GM18867 (cell line): ENCODE measurements at regions not wholly inside any gene's neighbourhood (a gene's known extent, or its start where the extent isn't known, plus 50 kb on each side); places are given as distances from the start of the nearest gene placed in this dataset.

Source experiments
- ATAC-seq: cut with Tn5 transposase; IDR thresholded peaks from one replicate; pipeline ENCODE4 v1.9.1; 2021; ENCODE audit warnings: mild to moderate bottlenecking, moderate library complexity; ENCODE audit not compliant: unreplicated experiment

- no peak for ATAC-seq
Observed at GRCh38 chr4:189062047-189062820, 878.4 kb upstream of the FRG1 start.

GRCh38 chr4:189069772-189070171, 870.9 kb upstream of the FRG1 start:
- no peak for ATAC-seq

- no peak for ATAC-seq
Observed at GRCh38 chr4:189071241-189071640, 869.4 kb upstream of the FRG1 start.

- no peak for ATAC-seq
Observed at GRCh38 chr4:189073739-189074138, 866.9 kb upstream of the FRG1 start.

- ATAC-seq: no peak
Observed at GRCh38 chr4:189081826-189082225, 858.8 kb upstream of the FRG1 start.

GRCh38 chr4:189083769-189084168, 856.9 kb upstream of the FRG1 start:
- no peak for ATAC-seq

- no peak for ATAC-seq
Observed at GRCh38 chr4:189084671-189085070, 856.0 kb upstream of the FRG1 start.

- no peak for ATAC-seq
Observed at GRCh38 chr4:189087971-189088370, 852.7 kb upstream of the FRG1 start.

GRCh38 chr4:189088780-189089179, 851.9 kb upstream of the FRG1 start:
- ATAC-seq: no peak

- no peak for ATAC-seq
Observed at GRCh38 chr4:189090174-189090814, 850.4 kb upstream of the FRG1 start.

GRCh38 chr4:189092581-189092980, 848.1 kb upstream of the FRG1 start:
- ATAC-seq: no peak

- ATAC-seq: no peak
Observed at GRCh38 chr4:189096108-189096507, 844.6 kb upstream of the FRG1 start.

GRCh38 chr4:189096717-189097116, 844.0 kb upstream of the FRG1 start:
- no peak for ATAC-seq

- no peak for ATAC-seq
Observed at GRCh38 chr4:189098932-189099696, 841.6 kb upstream of the FRG1 start.

GRCh38 chr4:189113389-189113888, 827.2 kb upstream of the FRG1 start:
- no peak for ATAC-seq

- ATAC-seq: no peak
Observed at GRCh38 chr4:189117426-189117825, 823.2 kb upstream of the FRG1 start.

- ATAC-seq: no peak
Observed at GRCh38 chr4:189121336-189121735, 819.3 kb upstream of the FRG1 start.

- ATAC-seq: no peak
Observed at GRCh38 chr4:189124149-189124758, 816.4 kb upstream of the FRG1 start.

- no peak for ATAC-seq
Observed at GRCh38 chr4:189124791-189125190, 815.9 kb upstream of the FRG1 start.

- no peak for ATAC-seq
Observed at GRCh38 chr4:189126040-189126439, 814.6 kb upstream of the FRG1 start.

GRCh38 chr4:189128341-189128740, 812.3 kb upstream of the FRG1 start:
- ATAC-seq: no peak
